ENCODE measurements at regions not wholly inside any gene's neighbourhood (a gene's known extent, or its start where the extent isn't known, plus 50 kb on each side); places are given as distances from the start of the nearest gene placed in this dataset.

GRCh38 chr15:59828861-59829260 is 139.7 kb upstream of the BNIP2 start:
- no peak for TF ChIP-seq CTCF (IDR thresholded peaks at IDR 0.05; ENCODE audit: borderline replicate concordance, control extremely low read depth, extremely low read depth, insufficient read depth, missing control alignments)
- DNase-seq (ENCODE audit: low spot score), result no peak
- in situ Hi-C loops (cut with MboI; ENCODE audit: low sequenced_read_pairs, unreplicated experiment), result no loop called here

DNA sequence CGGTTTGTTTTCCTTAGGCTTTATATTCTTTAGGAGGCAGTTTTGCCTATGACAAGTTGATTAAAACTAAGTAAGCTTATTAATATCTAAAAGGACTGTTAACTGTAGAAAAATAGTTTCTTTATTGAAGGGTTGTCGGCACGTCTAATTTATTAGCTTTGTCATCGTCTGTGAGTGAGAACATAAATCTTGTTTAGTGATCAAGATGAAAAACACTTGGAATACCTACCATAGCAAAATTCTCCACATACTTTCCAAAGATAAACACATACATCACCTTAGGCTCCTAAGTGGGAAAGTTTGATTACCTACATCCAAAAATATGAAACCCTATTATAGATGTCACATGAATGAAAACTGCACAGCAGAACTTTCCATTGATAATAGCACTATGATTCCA is 139.1 kb upstream of the BNIP2 start:
- no peak for TF ChIP-seq CTCF (IDR thresholded peaks at IDR 0.05; ENCODE audit: borderline replicate concordance, control extremely low read depth, extremely low read depth, insufficient read depth, missing control alignments)
- in situ Hi-C loops (cut with MboI; ENCODE audit: low sequenced_read_pairs, unreplicated experiment), result no loop called here
- DNase-seq (ENCODE audit: low spot score), result no peak

DNA sequence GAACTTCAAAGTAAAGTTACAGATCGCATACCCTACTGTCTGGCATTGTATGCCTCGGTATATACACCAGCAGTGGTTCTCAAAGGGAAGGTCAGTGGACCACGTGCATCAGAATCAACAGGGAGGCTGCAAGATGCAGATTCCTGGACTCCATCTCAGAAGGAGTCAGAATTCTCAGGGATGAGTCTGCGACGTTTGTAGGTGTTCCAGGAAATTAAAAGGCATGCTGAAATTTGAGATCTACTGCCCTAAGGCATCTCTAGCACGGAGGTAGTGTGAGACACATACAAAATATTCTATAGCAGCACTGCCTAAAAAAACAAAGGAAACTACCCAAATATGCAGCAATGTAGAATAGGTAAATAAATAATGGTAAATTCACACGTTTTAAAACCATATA is 136.8 kb upstream of the BNIP2 start:
- in situ Hi-C loops (cut with MboI; ENCODE audit: low sequenced_read_pairs, unreplicated experiment), result no loop called here
- no peak for DNase-seq (ENCODE audit: low spot score)
- TF ChIP-seq CTCF (IDR thresholded peaks at IDR 0.05; ENCODE audit: borderline replicate concordance, control extremely low read depth, extremely low read depth, insufficient read depth, missing control alignments), result no peak

DNA sequence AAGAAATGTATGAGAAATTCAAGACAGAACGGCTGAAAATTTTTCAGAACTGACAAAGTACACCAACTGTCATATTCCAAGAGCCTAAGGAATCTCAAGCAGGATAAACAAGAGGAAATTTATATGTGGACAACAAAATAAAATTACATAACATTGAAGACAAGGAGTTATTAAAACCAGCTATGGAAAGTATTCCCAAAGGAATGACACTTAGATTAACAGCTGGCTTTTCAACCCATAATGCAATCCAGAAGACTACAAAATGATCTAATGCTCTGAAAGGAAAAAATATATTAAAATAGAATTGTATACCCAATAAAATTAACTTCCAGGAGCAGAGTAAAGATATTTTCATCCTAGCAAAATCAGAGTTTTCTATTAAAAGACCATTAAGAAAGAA is 132.2 kb upstream of the BNIP2 start:
- DNase-seq (ENCODE audit: low spot score), result no peak
- no peak for TF ChIP-seq CTCF (IDR thresholded peaks at IDR 0.05; ENCODE audit: borderline replicate concordance, control extremely low read depth, extremely low read depth, insufficient read depth, missing control alignments)
- in situ Hi-C loops (cut with MboI; ENCODE audit: low sequenced_read_pairs, unreplicated experiment), result no loop called here

DNA sequence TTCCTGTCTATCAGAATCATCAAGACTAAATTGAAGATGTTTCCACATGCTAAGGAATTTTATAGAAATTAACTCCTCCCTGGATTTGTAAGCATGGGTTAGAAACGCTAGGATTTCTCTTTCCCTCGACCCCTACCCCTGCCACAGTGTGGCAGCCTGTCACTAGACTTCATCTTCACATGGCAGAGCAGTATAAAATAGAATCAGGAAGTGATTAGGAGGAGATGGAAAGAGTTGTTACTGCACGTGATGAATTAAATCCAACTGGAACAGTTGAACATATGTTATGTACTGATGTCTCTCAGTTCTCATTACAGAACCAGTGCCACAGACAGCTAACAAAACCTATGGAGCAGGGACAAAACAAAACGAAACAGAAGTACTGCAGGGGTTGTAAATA is 130.0 kb upstream of the BNIP2 start:
- DNase-seq (ENCODE audit: low spot score), result no peak
- TF ChIP-seq CTCF (IDR thresholded peaks at IDR 0.05; ENCODE audit: borderline replicate concordance, control extremely low read depth, extremely low read depth, insufficient read depth, missing control alignments), result no peak
- in situ Hi-C loops (cut with MboI; ENCODE audit: low sequenced_read_pairs, unreplicated experiment), result no loop called here

- TF ChIP-seq CTCF (IDR thresholded peaks at IDR 0.05; ENCODE audit: borderline replicate concordance, control extremely low read depth, extremely low read depth, insufficient read depth, missing control alignments), result no peak
- in situ Hi-C loops (cut with MboI; ENCODE audit: low sequenced_read_pairs, unreplicated experiment), result no loop called here
- DNase-seq (ENCODE audit: low spot score), result no peak
These were observed 129.2 kb upstream of the BNIP2 start for GRCh38 chr15:59818336-59818735.

DNA sequence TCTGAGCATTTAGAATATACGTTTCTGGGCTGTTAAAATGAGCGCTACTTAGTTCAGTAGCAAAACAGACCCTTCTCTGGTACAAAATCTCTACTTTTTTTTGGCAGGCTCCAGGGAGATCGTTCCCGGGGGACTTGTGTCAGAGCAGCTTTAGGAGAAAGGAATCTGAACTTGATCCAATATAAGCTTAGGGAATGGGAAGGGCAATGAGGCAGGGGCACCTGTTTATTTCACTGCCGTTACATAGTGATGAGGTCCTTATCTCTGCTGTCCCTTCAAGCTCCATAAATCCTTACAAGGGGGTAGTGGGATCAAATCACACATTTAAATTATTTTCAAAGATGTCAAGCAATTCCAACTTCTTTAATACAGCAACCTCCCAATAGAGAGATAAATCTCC is 128.7 kb upstream of the BNIP2 start:
- no peak for DNase-seq (ENCODE audit: low spot score)
- in situ Hi-C loops (cut with MboI; ENCODE audit: low sequenced_read_pairs, unreplicated experiment), result no loop called here

More for the DNA sequence above, 128.7 kb upstream of the BNIP2 start:
- TF ChIP-seq CTCF (IDR thresholded peaks at IDR 0.05; ENCODE audit: borderline replicate concordance, control extremely low read depth, extremely low read depth, insufficient read depth, missing control alignments), result no peak

Measured in GM13976 (cell line).